HG03558 (cell line): ENCODE measurements at regions not wholly inside any gene's neighbourhood (a gene's known extent, or its start where the extent isn't known, plus 50 kb on each side); places are given as distances from the start of the nearest gene placed in this dataset.

ENCODE experiments used
- ATAC-seq: cut with Tn5 transposase; IDR thresholded peaks from one replicate; pipeline ENCODE4 v1.9.1; 2021; ENCODE audit warnings: moderate number of reproducible peaks; ENCODE audit not compliant: unreplicated experiment; ENCODE audit errors: extremely low read depth

DNA sequence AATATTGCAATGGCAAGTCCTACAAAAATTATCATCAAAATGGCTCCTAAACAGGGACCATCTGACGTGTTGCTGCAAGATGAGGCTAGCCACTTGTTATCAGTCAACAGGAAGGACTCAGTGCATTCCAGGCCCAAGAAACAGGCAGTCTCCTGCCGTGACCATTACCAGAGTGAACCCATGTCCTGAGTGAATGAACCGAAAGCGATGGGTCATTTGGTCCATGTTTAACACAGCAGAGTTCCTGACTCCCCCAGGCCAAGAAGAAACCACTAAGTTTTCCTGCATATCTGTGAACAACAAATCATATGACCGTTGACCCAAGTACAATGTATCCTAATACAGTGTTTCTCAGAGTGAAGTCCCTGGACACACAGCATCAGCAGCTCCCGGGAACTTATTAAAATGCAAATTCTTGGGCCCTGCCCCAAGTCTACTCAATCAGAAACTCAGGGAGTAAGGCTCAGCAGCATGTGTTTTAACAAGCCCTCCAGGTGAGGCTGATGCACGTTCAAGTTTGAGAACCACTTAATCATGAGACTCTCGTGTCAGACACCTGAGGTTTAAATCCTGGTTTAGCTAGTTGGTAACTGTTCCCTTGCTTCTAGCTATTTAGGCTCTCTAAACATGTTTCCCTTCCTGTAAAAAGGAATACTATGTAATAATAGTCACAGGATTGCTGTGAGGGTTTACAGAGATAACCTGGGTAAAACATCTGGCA lies 429.4 kb upstream of the MAF start:
- no peak for ATAC-seq

DNA sequence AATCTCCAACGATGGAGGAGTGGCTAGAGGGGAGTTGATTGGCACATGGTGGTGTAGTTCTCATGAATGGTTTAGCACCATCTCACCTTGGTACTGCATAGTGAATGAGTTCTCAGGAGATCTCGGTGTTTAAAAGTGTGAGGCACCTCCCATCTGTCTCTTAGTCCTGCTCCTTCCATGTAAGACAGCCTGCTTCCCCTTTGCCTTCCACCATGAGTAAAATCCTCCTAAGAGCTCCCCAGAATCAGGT lies 428.8 kb upstream of the MAF start:
- no peak for ATAC-seq

DNA sequence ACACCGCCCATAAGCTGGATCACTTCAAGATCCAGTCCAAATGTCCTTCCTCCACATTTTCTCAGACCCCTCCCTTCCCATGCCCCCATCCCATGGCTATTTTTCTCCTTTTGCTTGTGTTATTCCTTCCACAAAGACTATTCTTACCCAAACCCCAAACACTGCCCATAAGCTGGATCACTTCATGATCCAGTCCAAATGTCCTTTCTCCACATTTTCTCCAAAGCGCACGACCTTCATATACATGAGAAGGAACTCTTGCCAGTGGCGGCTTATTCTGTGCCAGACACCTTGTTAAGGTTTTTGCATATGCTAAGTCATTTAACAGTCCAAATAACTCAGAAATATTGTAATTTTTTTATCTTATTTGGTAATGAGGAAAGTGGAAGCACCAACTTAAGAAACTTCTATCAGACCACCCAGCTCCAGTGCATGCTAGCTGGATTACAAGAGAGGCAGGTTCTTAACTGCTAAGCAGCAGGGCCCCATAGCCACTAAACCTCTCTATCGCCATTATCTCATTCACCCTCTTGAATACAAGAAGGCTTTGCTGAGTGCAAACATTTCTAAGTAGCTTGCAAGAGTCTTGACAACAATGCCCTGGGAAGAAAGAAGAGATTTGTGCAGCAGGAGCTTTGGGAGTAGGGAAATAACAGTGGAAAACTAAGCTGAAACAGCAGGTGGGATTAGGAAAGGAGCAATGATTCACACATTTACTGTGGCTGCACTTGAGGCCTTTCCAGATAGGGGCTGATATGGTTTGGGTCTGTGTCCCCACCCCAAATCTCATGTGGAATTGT lies 428.2 kb upstream of the MAF start:
- no peak for ATAC-seq

DNA sequence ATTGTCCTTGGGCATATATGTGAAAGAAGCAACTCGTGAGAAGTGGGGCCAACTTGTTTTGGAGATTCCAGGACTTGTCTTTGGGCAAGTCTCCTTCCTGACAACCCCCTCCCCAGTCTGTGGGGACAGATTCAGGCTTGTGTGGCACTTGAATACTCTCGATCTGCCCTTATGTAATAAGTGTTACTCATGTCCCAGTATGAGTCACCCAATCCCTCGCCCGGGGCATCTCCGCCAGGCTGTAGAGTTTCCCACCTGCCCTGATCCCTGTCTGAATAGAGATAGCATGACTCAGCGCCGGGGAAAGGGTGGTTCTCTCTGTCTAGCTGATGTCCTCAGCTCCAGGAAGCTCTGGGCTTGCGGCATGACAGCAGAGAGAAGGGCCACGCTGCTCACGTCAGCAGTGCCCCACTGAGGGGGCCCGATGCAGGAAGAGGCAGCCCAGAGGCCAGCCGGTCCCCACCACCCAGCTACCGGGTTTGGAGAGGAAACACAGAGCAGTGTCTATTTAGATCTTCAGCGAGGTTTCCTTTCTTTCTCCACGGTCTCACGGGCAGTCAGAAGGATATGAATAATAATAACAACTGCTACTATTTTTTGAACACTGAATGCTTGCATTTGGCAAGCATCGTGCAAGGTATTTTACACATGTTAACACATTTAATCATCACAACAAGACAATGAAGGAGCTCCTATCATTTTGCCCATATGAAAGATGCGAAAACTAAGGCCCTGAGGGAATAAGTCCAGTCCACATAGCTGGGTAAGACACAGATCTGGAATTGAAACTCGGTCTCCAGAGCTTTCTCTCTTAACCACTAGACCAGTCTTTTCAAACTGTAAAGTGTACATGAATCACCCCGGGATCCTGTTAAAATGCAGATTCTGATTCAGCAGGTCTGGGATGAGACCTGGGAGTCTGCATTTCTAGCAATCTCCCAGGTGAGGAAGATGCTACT lies 426.7 kb upstream of the MAF start:
- ATAC-seq, result peak; percentile 61

DNA sequence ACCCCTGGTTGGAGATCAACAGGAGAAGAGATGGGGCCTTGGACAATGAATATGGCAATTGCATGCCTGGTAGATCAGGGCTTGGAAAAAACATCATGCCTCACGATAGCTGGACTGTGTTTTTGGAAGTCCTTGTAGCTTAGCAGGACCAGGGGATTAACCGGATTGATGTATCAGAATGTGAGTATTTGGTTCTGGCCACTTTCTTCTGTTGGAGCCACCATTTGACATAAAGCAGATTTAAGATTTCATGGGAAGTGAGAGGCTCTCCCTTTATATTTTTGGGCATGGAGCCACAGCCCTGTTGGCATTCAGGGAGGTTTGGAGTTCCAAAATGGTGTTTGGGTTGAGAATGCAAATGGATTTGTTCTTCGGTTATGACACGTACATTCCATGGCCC lies 424.7 kb upstream of the MAF start:
- no peak for ATAC-seq

DNA sequence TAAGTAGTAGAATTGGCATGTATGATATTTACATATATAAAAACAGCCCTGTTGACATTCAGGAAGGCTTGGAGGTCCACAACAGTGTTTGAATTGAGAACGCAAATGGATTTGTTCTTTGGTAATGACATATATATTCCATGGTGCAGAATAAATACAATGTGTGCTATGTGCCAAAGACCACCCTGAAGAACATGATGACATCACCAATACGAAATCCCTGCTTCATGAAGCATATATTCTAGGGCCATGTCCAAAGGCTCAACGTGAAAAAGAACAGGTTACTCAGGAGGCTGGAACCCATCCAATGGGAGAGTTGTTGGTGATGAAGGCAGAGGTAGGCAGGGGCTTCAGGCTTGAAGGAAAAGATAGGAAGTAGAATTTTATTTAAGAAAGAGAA lies 423.9 kb upstream of the MAF start:
- no peak for ATAC-seq

DNA sequence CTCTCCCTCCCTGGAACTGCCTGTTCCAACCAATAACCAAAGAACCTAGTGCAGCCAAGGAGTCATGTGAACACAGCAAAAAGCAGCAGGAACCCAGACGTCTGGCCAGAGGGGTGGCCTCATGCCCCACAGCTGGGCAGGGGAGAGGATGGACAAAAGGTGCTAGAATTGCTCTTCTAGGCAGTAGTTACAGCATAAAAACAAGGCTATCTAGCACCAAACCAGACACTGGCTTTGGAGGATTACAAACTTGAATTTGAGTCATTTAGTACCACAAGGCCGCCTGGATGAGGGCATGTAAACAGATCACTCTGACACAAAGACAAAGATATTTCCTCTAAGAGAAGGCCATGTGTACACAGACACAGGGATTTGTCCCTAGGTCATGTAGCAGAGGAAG lies 423.3 kb upstream of the MAF start:
- no peak for ATAC-seq

DNA sequence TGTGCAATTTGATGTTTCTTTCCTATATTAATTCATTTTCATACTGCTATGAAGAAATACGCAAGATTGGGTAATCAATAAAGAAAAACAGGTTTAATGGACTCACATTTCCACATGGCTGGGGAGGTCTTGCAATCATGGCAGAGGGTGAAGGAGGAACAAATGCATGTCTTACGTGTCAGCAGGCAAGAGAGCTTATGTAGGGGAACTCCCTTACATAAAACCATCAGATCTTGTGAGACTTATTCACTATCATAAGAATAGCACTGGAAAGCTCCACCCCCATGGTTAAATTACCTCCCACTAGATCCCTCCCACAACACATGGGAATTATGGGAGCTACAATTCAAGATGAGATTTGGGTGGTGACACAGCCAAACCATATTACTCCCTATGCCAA lies 418.9 kb upstream of the MAF start:
- ATAC-seq, result no peak

GRCh38 chr16:80018466-80018865 lies 417.9 kb upstream of the MAF start:
- no peak for ATAC-seq

DNA sequence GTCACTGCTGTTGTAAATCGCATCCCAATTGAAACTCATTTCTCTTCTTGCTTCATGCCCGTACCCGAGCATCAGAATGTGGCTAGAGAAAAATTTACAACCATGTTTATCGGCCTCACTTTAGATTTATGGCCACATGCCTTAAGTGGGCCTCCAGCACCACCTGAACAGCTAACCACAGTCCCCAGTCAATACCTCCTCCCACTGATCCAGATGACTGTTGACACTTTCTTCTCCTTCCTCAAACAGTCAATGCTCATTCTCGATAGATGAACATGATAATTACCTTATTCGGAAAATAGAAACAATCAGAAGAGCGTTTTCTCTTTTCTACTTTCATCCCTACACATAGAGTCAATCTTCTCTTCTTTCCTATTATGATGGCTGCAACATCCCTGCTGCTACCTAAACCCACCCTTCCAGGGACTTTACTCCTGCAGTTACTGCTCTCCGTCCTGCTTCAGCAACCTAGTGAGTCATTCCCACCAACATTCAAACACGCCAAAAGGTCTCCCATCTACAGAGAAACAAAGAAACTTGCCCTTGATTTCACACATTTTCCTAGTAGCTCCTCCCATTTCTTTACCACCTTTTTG lies 416.3 kb upstream of the MAF start:
- no peak for ATAC-seq

DNA sequence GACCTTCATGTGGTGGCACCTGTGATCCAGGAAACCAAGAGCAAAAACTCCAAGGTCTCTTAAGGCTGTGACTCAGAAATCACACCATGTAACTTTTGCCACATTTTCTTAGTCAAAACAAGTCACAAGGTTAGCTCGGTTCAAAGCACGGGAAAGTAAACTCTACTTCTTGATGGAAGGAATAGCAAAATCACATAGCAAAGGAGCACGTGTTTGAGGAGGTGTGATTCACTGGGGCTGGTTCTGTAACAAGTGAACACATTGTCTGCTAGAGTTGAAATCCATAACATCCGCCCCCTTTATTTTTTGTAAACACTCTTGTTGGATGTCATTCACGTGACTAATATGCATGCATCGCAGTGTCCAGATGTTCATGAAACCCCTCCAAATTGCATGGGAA lies 415.0 kb upstream of the MAF start:
- ATAC-seq, result no peak

- no peak for ATAC-seq
Observed at GRCh38 chr16:80014241-80014939, 413.9 kb upstream of the MAF start.

GRCh38 chr16:80012586-80012985 lies 412.0 kb upstream of the MAF start:
- ATAC-seq, result no peak

DNA sequence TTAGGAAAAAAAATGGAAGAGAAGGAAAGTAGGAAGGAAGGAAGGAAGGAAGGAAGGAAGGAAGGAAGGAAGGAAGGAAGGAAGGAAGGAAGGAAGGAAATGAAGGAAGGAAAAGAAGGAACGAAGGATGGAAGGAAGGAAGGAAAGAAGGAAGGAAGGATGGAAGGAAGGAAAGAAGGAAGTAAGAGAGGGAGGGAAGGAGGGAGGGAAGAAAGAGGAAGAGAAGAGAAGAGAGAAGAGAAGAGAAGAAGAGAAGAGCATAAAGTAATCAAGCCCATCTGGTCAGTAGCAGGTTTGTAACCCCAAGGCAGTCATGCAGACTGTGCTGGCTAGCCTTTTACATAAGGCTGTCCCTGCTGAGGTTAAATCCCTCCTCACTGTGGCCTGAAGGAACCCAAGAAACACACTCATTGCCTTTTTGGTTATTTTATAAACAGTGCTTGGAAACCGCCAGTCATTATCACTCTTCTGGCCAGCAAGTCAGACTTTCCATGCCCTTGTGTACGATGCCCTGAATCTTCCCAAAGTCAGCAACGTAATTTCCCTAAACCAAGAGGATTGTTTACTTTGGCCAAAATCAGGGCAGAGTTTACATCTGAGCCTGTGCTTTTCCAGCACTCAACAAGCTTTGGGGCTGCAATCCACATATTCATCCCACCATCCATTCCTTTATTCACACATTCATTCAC lies 409.6 kb upstream of the MAF start:
- no peak for ATAC-seq

GRCh38 chr16:80008857-80009256 lies 408.3 kb upstream of the MAF start:
- no peak for ATAC-seq

DNA sequence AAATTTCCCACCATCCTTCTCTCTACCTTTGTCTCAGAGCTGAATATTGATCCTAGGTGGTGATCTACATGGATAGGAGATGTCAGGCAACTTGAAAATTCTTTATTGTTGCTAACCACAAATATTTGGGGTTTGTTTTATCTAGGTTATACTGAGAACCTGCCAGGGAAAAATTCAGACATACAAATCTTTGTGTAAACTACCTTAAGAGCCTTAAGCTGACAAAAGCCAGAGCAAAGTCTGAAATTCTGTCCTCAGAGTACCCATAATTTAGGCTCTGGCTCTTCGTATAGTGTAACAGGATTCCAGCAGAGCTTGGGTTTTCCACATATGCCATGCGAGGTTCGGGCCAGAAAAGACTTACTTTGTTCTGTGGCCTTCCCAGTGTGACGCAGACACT lies 406.7 kb upstream of the MAF start:
- ATAC-seq, result no peak

DNA sequence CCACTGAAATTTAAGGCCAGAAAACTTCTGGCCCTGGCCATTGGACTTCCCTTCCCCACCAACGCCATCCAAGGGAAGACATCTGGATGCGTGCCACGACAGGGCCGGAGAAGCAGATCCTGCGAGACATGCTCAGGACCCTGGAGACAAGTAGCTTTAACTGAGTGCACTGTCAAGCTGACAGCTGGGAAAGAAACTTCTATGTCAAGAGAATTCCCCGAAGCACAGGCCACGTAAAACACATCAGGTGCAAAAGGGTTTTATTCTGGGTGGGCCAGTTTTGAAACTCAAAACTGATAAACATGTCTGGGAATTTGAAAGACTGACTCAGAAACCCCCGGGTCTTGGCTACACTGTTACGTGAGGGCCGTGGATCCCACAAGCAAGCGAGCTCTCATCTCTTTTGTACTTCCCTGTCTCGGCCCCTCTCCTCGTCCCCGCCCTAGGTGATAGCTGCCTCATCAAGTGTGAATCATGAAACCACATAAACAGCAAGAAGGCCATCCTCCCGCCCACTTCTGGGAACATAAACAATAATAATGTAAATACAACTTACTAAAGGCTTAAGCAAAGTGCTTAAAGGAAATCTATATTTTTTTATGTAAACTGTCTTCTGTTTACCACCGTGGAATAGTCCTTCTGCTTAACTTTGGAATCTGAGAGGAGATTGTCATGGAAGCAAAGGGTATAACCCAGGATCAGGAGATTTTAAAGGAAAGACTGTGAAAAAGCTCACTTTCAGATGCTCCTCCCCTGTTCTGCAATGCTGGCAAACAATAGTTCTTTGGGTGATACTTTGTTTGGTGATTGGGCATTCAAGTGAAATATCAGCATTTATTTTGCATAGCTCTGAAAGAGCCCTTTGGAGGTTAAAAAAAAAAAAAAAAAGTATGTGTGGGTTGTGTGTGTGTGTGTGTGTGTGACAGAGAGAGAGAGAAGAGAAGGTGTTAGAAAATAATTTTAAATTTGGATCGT lies 406.0 kb upstream of the MAF start:
- no peak for ATAC-seq

GRCh38 chr16:80004113-80004512 lies 403.6 kb upstream of the MAF start:
- no peak for ATAC-seq
